ENCODE measurements at regions not wholly inside any gene's neighbourhood (a gene's known extent, or its start where the extent isn't known, plus 50 kb on each side); places are given as distances from the start of the nearest gene placed in this dataset.
"Not testable (repeated sequence)": the region's sequence is repeated elsewhere in the genome, so short reads cannot be mapped to it uniquely, and the experiment has no call there.

- TF ChIP-seq JUND (IDR thresholded peaks at IDR 0.05; ENCODE audit: low read depth): no peak
- in situ Hi-C loops (cut with HindIII; ENCODE audit: low pct_unique_long_range_greater_than_20kb, low sequenced_read_pairs): no loop called here
- DNase-seq (ENCODE audit: low read depth in 1 of 2, low spot score in 1 of 2): no peak
These were observed 114.1 kb upstream of the FRMD1 start for GRCh38 chr6:168192901-168193815.

DNA sequence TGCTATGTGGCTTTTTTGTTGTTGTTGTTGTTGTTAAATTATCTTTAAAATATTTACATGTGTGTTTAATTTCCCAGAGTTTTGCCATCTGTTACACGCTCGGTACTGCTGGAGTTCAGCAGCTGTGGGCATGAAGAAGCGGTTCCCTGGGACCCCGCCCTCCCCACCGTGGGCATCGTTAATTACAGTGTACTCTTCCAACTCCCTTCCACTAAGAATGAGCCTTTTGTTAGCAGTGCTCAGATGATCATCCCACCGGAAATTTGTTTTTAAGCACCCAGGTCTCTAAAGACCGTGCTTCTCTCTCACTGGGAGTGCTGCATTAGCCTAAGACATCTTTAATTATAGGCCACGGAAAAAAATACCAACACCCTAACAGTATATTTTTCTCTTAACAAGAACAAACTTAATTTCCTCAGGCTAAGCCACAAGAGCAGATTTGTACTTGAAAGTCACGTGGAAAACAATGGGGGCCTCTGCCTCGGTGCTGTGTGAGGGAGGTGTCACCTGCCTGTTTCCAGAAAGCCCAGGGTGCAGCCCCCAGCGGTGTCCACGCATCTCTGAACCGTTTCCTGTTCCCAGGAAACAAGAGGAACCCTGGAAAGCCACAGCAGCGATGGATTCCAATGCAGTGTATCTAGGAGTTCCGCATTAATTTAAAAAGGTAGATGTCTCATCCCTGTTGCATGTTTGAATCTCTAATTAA, 113.3 kb upstream of the FRMD1 start:
- TF ChIP-seq JUND (IDR thresholded peaks at IDR 0.05; ENCODE audit: low read depth): no peak
- DNase-seq (ENCODE audit: low read depth in 1 of 2, low spot score in 1 of 2): no peak
- in situ Hi-C loops (cut with HindIII; ENCODE audit: low pct_unique_long_range_greater_than_20kb, low sequenced_read_pairs): no loop called here

DNA sequence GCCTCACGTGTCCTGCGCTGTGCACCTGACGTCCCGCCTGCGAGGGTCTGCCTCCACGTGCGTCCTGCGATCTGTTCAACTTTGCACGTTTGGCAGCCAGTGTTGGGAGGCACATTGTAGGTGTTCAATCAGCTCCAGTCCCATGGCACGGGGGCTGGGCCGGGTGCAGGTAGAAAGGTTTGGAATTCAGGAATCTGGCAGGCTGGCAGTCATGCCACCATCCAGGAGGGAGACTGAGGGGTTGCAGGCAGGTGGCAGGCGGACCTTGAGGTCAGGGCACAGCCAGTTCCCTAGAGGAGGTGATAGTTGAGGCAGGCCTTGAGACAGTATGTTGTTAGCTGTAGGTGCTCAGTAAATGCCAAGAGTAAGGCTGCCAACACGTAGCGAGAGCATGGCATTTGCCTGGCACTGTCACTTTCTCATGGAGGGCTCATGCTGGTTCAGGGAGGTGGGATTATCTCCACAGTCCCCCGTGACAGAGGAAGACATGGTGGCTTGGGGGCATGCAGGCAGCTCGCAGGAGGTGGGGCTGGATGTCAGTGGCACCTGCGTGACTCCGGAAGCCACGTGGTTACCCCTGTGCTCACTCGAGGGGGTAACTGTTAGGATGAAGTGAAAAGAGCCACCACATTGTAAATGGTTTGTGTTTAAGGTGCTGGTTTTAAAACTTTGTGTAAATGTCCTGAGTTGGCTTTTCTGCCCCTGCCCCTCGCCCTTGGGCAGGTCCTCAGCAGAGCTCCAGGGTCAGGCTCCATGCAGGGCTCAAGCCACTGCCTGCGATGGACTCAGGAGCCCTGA, 111.8 kb upstream of the FRMD1 start:
- TF ChIP-seq JUND (IDR thresholded peaks at IDR 0.05; ENCODE audit: low read depth): no peak
- no peak for DNase-seq (ENCODE audit: low read depth in 1 of 2, low spot score in 1 of 2)
- in situ Hi-C loops (cut with HindIII; ENCODE audit: low pct_unique_long_range_greater_than_20kb, low sequenced_read_pairs): no loop called here

DNA sequence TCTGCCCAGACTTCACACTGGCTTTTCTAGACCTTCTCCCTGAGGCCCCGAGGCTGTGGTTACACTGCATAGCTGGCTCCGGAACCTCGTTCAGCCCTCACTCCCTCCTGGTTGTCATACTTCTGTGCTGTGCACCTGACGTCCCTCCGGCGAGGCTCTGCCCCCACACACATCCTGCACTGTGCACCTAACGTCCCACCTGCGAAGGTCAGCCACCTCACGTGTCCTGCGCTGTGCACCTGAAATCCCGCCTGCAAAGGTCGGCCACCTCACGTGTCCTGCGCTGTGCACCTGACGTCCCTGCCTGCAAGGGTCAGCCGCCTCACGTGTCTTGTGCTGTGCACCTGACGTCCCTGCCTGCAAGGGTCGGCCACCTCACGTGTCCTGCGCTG, 111.0 kb upstream of the FRMD1 start:
- in situ Hi-C loops (cut with HindIII; ENCODE audit: low pct_unique_long_range_greater_than_20kb, low sequenced_read_pairs): no loop called here
- DNase-seq (ENCODE audit: low read depth in 1 of 2, low spot score in 1 of 2): no peak
- no peak for TF ChIP-seq JUND (IDR thresholded peaks at IDR 0.05; ENCODE audit: low read depth)

GRCh38 chr6:168189200-168190013, 110.4 kb upstream of the FRMD1 start:
- TF ChIP-seq JUND (IDR thresholded peaks at IDR 0.05; ENCODE audit: low read depth): no peak
- in situ Hi-C loops (cut with HindIII; ENCODE audit: low pct_unique_long_range_greater_than_20kb, low sequenced_read_pairs): no loop called here
- no peak for DNase-seq (ENCODE audit: low read depth in 1 of 2, low spot score in 1 of 2)

GRCh38 chr6:168188369-168189199, 109.6 kb upstream of the FRMD1 start:
- in situ Hi-C loops (cut with HindIII; ENCODE audit: low pct_unique_long_range_greater_than_20kb, low sequenced_read_pairs): no loop called here
- no peak for TF ChIP-seq JUND (IDR thresholded peaks at IDR 0.05; ENCODE audit: low read depth)
- DNase-seq (ENCODE audit: low read depth in 1 of 2, low spot score in 1 of 2): no peak

- no peak for DNase-seq (ENCODE audit: low read depth in 1 of 2, low spot score in 1 of 2)
- TF ChIP-seq JUND (IDR thresholded peaks at IDR 0.05; ENCODE audit: low read depth): no peak
- in situ Hi-C loops (cut with HindIII; ENCODE audit: low pct_unique_long_range_greater_than_20kb, low sequenced_read_pairs): no loop called here
These were observed 107.4 kb upstream of the FRMD1 start for GRCh38 chr6:168186438-168186837.

DNA sequence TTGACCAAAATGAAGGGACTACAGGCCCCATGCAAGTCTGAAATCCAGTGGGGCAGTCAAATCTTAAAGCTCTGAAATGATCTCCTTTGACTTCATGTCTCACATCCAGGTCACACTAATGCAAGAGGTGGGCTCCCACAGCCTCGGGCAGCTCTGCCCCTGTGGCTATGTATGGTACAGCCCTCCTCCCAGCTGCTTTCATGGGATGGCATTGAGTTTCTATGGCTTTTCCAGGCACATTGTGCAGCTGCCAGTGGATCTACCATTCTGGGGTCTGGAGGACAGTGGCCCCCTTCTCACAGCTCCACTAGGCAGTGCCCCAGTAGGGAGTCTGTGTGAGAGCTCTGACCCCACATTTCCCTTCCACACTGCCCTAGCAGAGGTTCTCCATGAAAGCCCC, 107.0 kb upstream of the FRMD1 start:
- DNase-seq (ENCODE audit: low read depth in 1 of 2, low spot score in 1 of 2); in situ Hi-C loops (cut with HindIII; ENCODE audit: low pct_unique_long_range_greater_than_20kb, low sequenced_read_pairs): not testable (repeated sequence)

- TF ChIP-seq JUND (IDR thresholded peaks at IDR 0.05; ENCODE audit: low read depth): no peak
- in situ Hi-C loops (cut with HindIII; ENCODE audit: low pct_unique_long_range_greater_than_20kb, low sequenced_read_pairs): no loop called here
- no peak for DNase-seq (ENCODE audit: low read depth in 1 of 2, low spot score in 1 of 2)
These were observed 105.7 kb upstream of the FRMD1 start for GRCh38 chr6:168184701-168185100.

DNA sequence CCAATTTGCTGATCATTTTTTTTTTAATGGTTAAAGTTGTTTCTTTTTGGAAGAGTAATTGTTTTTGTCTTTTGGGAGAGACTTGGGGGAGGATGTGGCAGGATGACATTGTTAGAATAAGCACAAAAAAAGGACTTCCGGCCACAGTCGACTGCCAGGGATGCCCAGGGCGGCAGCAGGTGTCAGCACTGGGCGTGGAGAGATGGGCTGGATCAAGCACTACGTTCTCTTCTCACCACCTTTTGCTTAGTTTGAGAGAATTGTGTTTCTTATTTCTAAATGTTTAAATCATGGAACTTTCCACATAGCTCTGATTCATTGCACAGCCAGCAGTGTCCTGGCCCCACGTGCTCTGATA, 104.6 kb upstream of the FRMD1 start:
- no peak for TF ChIP-seq JUND (IDR thresholded peaks at IDR 0.05; ENCODE audit: low read depth)
- in situ Hi-C loops (cut with HindIII; ENCODE audit: low pct_unique_long_range_greater_than_20kb, low sequenced_read_pairs): no loop called here
- no peak for DNase-seq (ENCODE audit: low read depth in 1 of 2, low spot score in 1 of 2)

- DNase-seq (ENCODE audit: low read depth in 1 of 2, low spot score in 1 of 2): no peak
- no peak for TF ChIP-seq JUND (IDR thresholded peaks at IDR 0.05; ENCODE audit: low read depth)
- in situ Hi-C loops (cut with HindIII; ENCODE audit: low pct_unique_long_range_greater_than_20kb, low sequenced_read_pairs): no loop called here
These were observed 104.0 kb upstream of the FRMD1 start for GRCh38 chr6:168182908-168183612.
